ENCODE measurements at regions not wholly inside any gene's neighbourhood (a gene's known extent, or its start where the extent isn't known, plus 50 kb on each side); places are given as distances from the start of the nearest gene placed in this dataset.

- no peak for DNase-seq
- POLR2A ChIA-PET: no interaction called here
- no peaks in the 10 kb centered on the region for H3K4me1 Mint-ChIP-seq
- no peak for ATAC-seq (ENCODE audit: low read depth)
- Histone ChIP-seq H2AFZ (ENCODE audit: insufficient read depth, low read depth, low read length, poor library complexity, severe bottlenecking) (no peak overlapping the region), H3K36me3 (replicated peaks in 1 of 2; ENCODE audit: control extremely low read depth in 1 of 2, control insufficient read depth in 1 of 2, extremely low read depth in 1 of 2, insufficient read depth in 2 of 2, low read length in 1 of 2) (no peaks in the 10 kb centered on the region), H3K4me2 (replicated peaks; ENCODE audit: low read depth, low read length, poor library complexity, severe bottlenecking) (no peak overlapping the region), H3K79me2 (ENCODE audit: control insufficient read depth, insufficient read depth, low read length) (no peaks in the 10 kb centered on the region), H3K4me1 (ENCODE audit: control insufficient read depth in 2 of 2, insufficient read depth in 2 of 2, low read length in 2 of 2) (no peaks in the 10 kb centered on the region), H3K4me3 (ENCODE audit: control extremely low read depth in 1 of 5, extremely low read depth in 1 of 5, insufficient read depth in 1 of 5, low read depth in 2 of 5, low read length in 4 of 5) (no peak overlapping the region), H4K20me1 (ENCODE audit: control insufficient read depth, insufficient read depth, low read length, poor library complexity, severe bottlenecking) (no peaks in the 10 kb centered on the region), H3K9me3 (ENCODE audit: control extremely low read depth in 1 of 3, control insufficient read depth in 2 of 3, insufficient read depth in 1 of 3, low read length in 2 of 3) (no peaks in the 10 kb centered on the region), H3K27me3 (replicated peaks in 1 of 4; ENCODE audit: control extremely low read depth in 1 of 4, control insufficient read depth in 3 of 4, insufficient read depth in 4 of 4, low read length in 3 of 4) (no peaks in the 10 kb centered on the region), H3K27ac (ENCODE audit: low read length in 2 of 2) (no peak overlapping the region), H3K9ac (ENCODE audit: low read length) (no peak overlapping the region)
- H3K27me3 Mint-ChIP-seq: peaks cover 14% of the 10 kb centered on the region
- H3K4me3 Mint-ChIP-seq: no peak overlapping the region
- TF ChIP-seq EZH2 (IDR thresholded peaks at IDR 0.05; ENCODE audit: borderline replicate concordance, insufficient read depth, low read depth, low read length, poor library complexity, severe bottlenecking) (no peak), CTCF (IDR thresholded peaks at IDR 0.05) (no peak)
- no peaks in the 10 kb centered on the region for H3K9me3 Mint-ChIP-seq (ENCODE audit: insufficient read depth)
- H3K27ac Mint-ChIP-seq: no peak overlapping the region
- WGBS (ENCODE audit: insufficient coverage): 98% methylated on average over 6 of the region's 6 CpGs
- intact Hi-C loops (cut with micrococcal nuclease): no loop called here
- CTCF ChIA-PET: no interaction called here
These were observed 53.8 kb upstream of the PCBD1 start for GRCh38 chr10:70942125-70942524.

DNA sequence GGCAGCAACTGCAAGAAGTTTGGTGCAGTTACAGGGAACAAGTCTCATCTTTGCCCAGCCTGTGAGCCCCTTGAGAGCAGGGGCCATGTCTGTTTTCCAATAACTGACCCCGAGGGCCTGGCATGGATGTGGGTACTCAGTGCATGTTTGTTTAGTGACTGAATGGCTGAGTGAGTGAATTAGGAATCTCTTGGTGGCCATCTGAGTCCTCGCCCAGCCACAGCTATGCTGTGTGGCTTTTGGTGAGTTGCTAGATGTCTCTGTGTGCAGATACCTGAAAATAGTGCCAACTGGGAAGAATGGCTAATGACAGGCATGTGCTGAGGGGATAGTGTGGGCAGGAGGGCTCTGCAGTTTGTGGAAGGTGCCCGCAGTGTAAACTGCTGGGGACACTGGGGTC lies 54.4 kb upstream of the PCBD1 start:
- Histone ChIP-seq H3K27ac (ENCODE audit: low read length in 2 of 2) (no peak overlapping the region), H3K79me2 (ENCODE audit: control insufficient read depth, insufficient read depth, low read length) (no peaks in the 10 kb centered on the region), H3K36me3 (replicated peaks in 1 of 2; ENCODE audit: control extremely low read depth in 1 of 2, control insufficient read depth in 1 of 2, extremely low read depth in 1 of 2, insufficient read depth in 2 of 2, low read length in 1 of 2) (no peaks in the 10 kb centered on the region), H4K20me1 (ENCODE audit: control insufficient read depth, insufficient read depth, low read length, poor library complexity, severe bottlenecking) (no peaks in the 10 kb centered on the region), H3K27me3 (replicated peaks in 1 of 4; ENCODE audit: control extremely low read depth in 1 of 4, control insufficient read depth in 3 of 4, insufficient read depth in 4 of 4, low read length in 3 of 4) (no peaks in the 10 kb centered on the region), H3K9me3 (ENCODE audit: control extremely low read depth in 1 of 3, control insufficient read depth in 2 of 3, insufficient read depth in 1 of 3, low read length in 2 of 3) (no peaks in the 10 kb centered on the region), H2AFZ (ENCODE audit: insufficient read depth, low read depth, low read length, poor library complexity, severe bottlenecking) (no peak overlapping the region), H3K4me3 (ENCODE audit: control extremely low read depth in 1 of 5, extremely low read depth in 1 of 5, insufficient read depth in 1 of 5, low read depth in 2 of 5, low read length in 4 of 5) (no peak overlapping the region), H3K4me2 (replicated peaks; ENCODE audit: low read depth, low read length, poor library complexity, severe bottlenecking) (no peak overlapping the region), H3K9ac (ENCODE audit: low read length) (no peak overlapping the region), H3K4me1 (ENCODE audit: control insufficient read depth in 2 of 2, insufficient read depth in 2 of 2, low read length in 2 of 2) (no peaks in the 10 kb centered on the region)
- TF ChIP-seq EZH2 (IDR thresholded peaks at IDR 0.05; ENCODE audit: borderline replicate concordance, insufficient read depth, low read depth, low read length, poor library complexity, severe bottlenecking) (no peak), CTCF (IDR thresholded peaks at IDR 0.05) (no peak)
- Mint-ChIP-seq H3K4me3 (no peak overlapping the region), H3K9me3 (ENCODE audit: insufficient read depth) (no peaks in the 10 kb centered on the region), H3K4me1 (no peaks in the 10 kb centered on the region), H3K27ac (no peak overlapping the region), H3K27me3 (peaks cover 14% of the 10 kb centered on the region)
- ATAC-seq (ENCODE audit: low read depth) (no peak), DNase-seq (no peak)
- intact Hi-C loops (cut with micrococcal nuclease): no loop called here
- WGBS (ENCODE audit: insufficient coverage): 87% methylated on average over 3 of the region's 3 CpGs
- ChIA-PET POLR2A (no interaction called here), CTCF (no interaction called here)
